Prostate gland (tissue), 2 donors: ENCODE measurements at regions not wholly inside any gene's neighbourhood (a gene's known extent, or its start where the extent isn't known, plus 50 kb on each side); places are given as distances from the start of the nearest gene placed in this dataset.
A peak's percentile ranks its signal among the peaks of the same experiment; 100 is the strongest.

Experiments
- DNase-seq: peaks from one replicate; pipeline ENCODE4 v3.0.0-alpha.2; 2019; ENCODE audit warnings: low spot score
- H3K27ac ChIP-seq, 2 donors: fragments of 200-600 bp; sonication (generic); 2 replicates each; pipeline ENCODE4 v1.5.1; 2017 to 2019
- H3K27me3 ChIP-seq: fragments of 200-600 bp; sonication (generic); replicated peaks from 2 replicates; pipeline ENCODE4 v1.5.1; 2019; ENCODE audit not compliant: insufficient read depth
- H3K36me3 ChIP-seq, 2 donors: fragments of 200-600 bp; sonication (generic); 1 replicate in 1 of 2; 2 replicates in 1 of 2; pipeline versions ENCODE4 v1.5.1 to v1.8.1; 2017 to 2019
- H3K4me1 ChIP-seq: fragments of 200-600 bp; sonication (generic); replicated peaks from 2 replicates; pipeline ENCODE4 v1.5.1; 2019
- H3K4me3 ChIP-seq, 2 donors: fragments of 200-600 bp; sonication (generic); 2 replicates each; pipeline ENCODE4 v1.5.1; 2017 to 2019
- H3K9me3 ChIP-seq: fragments of 200-600 bp; sonication (generic); 2 replicates; pipeline ENCODE4 v1.5.1; 2017
- POLR2A ChIP-seq: fragments of 450-650 bp; IDR thresholded peaks from one replicate; pipeline ENCODE4 v1.6.1; 2016; ENCODE audit warnings: antibody characterized with exemption, mild to moderate bottlenecking
- POLR2AphosphoS5 ChIP-seq: sonication (generic); formaldehyde crosslinking; IDR thresholded peaks from one replicate; pipeline ENCODE4 v1.6.1; 2017; ENCODE audit warnings: antibody characterized with exemption
- WGBS: methylation state at CpG from one replicate; pipeline ENCODE4 v1.1.5; 2018; 5-methylcytosine and 5-hydroxymethylcytosine counted together
- intact Hi-C: fragments of 100-400 bp; cut with DNase I; formaldehyde crosslinking; loops from one replicate; pipeline ENCODE4 v1.14.2; 2022
- TF ChIP-seq, protein P1 (sequence below), 4 experiments: fragments of 200-600 bp in 2 of 4; fragments of 450-650 bp in 2 of 4; sonication (generic) in 2 of 4; IDR thresholded peaks; 1 replicate in 3 of 4; 2 replicates in 1 of 4; pipeline ENCODE4 v1.5.1; 2016 to 2019; ENCODE audit warnings: antibody characterized with exemption in 4 of 4, mild to moderate bottlenecking in 2 of 4, moderate library complexity in 2 of 4

DNA sequence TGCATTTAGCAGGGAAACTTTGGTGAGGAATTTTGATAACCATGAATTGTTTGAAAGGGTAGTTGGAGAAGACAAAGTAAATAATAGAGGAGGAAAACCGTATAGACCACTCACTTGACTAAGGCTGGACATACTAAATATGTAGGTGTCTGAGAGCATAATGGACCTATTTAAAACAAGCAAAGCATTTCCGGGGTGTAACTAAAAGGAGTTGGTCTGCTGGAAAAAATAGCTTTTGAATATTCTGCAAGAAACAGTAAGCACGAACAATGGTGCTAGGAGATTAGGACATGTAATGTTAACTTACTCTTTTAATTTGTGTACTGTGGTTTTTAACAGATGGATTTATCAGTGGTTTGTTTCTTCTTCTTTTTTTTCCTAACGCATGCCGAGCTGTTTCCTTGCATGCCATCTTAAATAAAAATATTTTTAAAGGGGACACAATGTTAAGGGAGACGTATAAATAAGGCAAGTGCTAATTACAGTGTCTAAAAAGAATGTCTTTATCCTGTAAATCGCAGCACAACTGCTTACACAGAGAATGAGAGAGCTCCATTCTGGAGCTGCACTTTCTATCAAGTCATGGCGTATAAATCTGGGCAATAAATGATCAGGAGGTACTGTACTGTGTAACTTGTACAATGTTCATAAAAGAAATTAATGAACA lies 492.1 kb downstream of the LMO4 start:
- 28% methylated on average over 8 of the region's 8 CpGs for WGBS
- H3K27ac ChIP-seq: no peak overlapping the region
- TF ChIP-seq, protein P1, sequence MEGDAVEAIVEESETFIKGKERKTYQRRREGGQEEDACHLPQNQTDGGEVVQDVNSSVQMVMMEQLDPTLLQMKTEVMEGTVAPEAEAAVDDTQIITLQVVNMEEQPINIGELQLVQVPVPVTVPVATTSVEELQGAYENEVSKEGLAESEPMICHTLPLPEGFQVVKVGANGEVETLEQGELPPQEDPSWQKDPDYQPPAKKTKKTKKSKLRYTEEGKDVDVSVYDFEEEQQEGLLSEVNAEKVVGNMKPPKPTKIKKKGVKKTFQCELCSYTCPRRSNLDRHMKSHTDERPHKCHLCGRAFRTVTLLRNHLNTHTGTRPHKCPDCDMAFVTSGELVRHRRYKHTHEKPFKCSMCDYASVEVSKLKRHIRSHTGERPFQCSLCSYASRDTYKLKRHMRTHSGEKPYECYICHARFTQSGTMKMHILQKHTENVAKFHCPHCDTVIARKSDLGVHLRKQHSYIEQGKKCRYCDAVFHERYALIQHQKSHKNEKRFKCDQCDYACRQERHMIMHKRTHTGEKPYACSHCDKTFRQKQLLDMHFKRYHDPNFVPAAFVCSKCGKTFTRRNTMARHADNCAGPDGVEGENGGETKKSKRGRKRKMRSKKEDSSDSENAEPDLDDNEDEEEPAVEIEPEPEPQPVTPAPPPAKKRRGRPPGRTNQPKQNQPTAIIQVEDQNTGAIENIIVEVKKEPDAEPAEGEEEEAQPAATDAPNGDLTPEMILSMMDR (IDR thresholded peaks at IDR 0.05): no peak
- TF ChIP-seq POLR2A: no peak
- TF ChIP-seq POLR2AphosphoS5: peak; percentile 5

DNA sequence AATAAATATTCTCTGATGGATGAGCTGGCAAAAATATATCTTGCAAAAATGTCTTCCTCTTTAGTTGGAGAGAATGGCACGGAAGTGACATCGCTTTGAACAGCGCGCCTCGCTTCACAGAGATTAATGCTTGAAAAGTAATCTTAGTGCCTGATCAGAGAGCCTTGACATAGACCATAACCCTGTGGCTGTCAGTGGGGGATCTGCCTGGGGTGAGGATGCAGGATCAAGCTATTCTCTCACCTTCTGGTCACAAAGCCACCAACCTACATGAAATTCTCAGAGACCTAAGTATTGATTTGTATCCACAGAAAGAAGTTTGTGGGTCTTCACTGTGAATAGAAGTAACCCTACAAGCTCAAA lies 492.6 kb downstream of the LMO4 start:
- no peak overlapping the region for H3K27ac ChIP-seq
- intact Hi-C loops: no loop called here
- H3K4me1 ChIP-seq: no peaks in the 10 kb centered on the region
- no peaks in the 10 kb centered on the region for H3K36me3 ChIP-seq
- no peaks in the 10 kb centered on the region for H3K27me3 ChIP-seq
- TF ChIP-seq, protein P1 (IDR thresholded peaks at IDR 0.05): no peak
- WGBS: 82% methylated on average over 5 of the region's 5 CpGs
- H3K4me3 ChIP-seq: no peak overlapping the region
- no peak for DNase-seq
- H3K9me3 ChIP-seq: no peaks in the 10 kb centered on the region

More for the DNA sequence above, 492.1 kb downstream of the LMO4 start:
- DNase-seq: no peak
- H3K9me3 ChIP-seq: no peaks in the 10 kb centered on the region
- no peaks in the 10 kb centered on the region for H3K36me3 ChIP-seq
- no peak overlapping the region for H3K4me3 ChIP-seq
- intact Hi-C loops: no loop called here
- no peaks in the 10 kb centered on the region for H3K4me1 ChIP-seq
- H3K27me3 ChIP-seq: no peaks in the 10 kb centered on the region

DNA sequence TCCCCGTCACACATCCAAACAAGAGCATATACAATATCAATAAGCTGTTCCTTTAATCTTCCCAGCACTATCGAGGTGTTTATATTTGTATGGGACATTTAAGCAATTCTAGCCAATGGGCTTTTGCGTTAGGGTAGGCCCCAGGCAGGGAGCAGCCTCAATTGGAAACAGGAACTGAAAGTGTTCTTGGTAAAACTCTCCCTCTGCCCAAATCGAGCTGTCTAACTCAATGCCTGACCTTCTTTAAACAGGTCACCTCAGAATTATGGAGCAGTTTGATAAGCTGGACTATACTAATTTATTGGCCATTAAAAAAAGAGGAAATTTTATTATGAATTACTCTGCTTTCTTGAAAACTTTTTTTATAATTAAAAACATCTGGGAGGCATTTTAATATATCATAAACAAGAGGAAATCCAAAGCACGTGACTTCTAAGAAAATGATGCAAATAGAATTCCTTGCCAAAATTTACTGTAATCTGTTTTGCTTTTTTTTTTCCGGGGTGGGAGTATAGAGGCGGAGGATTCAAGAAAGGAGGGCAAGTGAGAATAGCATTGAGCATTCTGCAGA lies 498.1 kb downstream of the LMO4 start:
- Histone ChIP-seq H3K36me3 (no peaks in the 10 kb centered on the region), H3K27ac (no peak overlapping the region), H3K4me1 (no peaks in the 10 kb centered on the region), H3K4me3 (no peak overlapping the region), H3K27me3 (no peaks in the 10 kb centered on the region), H3K9me3 (no peaks in the 10 kb centered on the region)
- no peak for DNase-seq
- 44% methylated on average over 7 of the region's 7 CpGs for WGBS
- TF ChIP-seq, protein P1 (IDR thresholded peaks at IDR 0.05): no peak
- TF ChIP-seq POLR2AphosphoS5: no peak
- TF ChIP-seq POLR2A: no peak
- intact Hi-C loops: no loop called here

DNA sequence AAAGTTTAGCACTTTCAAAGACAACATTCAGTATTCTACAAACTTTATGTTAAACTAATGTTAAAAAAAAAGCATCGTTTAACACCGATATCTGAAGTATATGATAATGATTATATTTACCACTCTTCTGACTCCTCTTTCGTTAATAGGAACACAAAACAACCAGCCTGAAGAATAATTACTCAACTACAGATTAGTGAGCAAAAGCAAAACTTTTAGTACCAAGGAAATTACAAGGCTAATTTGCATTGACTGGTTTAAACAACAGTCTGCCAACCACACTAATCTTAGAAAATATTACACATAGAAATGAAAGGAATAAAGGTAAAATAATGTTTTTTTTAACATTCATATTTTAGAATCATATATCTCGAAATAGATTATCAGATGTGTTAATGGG lies 500.7 kb downstream of the LMO4 start:
- Histone ChIP-seq H3K4me1 (no peaks in the 10 kb centered on the region), H3K36me3 (no peaks in the 10 kb centered on the region), H3K27ac (no peak overlapping the region), H3K9me3 (no peaks in the 10 kb centered on the region), H3K27me3 (no peaks in the 10 kb centered on the region), H3K4me3 (no peak overlapping the region)
- intact Hi-C loops: no loop called here
- 94% methylated on average over 4 of the region's 4 CpGs for WGBS
- DNase-seq: no peak
- TF ChIP-seq, protein P1 (IDR thresholded peaks at IDR 0.05): no peak
- TF ChIP-seq POLR2AphosphoS5 (no peak), POLR2A (no peak)

DNA sequence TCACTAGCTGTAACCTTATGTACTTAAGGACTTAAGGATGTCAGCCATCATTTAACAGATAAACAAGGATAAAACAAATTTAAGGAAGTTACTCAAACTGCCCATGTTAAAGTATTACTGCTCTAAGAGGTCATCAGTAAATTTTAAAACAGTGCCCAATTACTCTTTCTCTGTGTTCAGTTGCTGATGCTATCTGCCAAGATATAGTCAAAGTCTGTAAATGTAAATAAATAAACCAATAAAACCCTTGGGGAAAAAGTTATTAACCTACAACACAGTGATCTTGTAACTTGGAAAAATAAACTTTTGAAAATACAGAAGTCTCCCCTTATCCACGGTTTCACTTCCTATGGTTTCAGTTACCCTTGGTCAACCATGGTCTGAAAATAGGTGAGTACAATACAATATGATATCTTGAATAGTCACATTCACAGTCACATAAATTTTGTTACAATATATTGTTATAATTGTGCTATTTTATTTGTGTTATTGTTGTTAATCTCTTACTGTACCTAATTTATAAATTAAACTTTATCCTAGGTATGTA lies 501.8 kb downstream of the LMO4 start:
- no peak for DNase-seq
- H3K4me3 ChIP-seq: no peak overlapping the region
- H3K27ac ChIP-seq: no peak overlapping the region
- 37% methylated on average over 1 of the region's 1 CpG for WGBS
- no peaks in the 10 kb centered on the region for H3K27me3 ChIP-seq
- H3K9me3 ChIP-seq: no peaks in the 10 kb centered on the region
- no peaks in the 10 kb centered on the region for H3K36me3 ChIP-seq
- H3K4me1 ChIP-seq: no peaks in the 10 kb centered on the region
- TF ChIP-seq, protein P1 (IDR thresholded peaks at IDR 0.05): no peak
- TF ChIP-seq POLR2AphosphoS5 (no peak), POLR2A (no peak)
- intact Hi-C loops: no loop called here
